GM12878 (cell line): ENCODE measurements at regions not wholly inside any gene's neighbourhood (a gene's known extent, or its start where the extent isn't known, plus 50 kb on each side); places are given as distances from the start of the nearest gene placed in this dataset.

Experiments used
- BACH1 ChIP-seq: fragments of 450-650 bp; IDR thresholded peaks from 2 replicates; pipeline ENCODE4 v1.6.1; 2017; ENCODE audit warnings: mild to moderate bottlenecking, borderline replicate concordance
- CEBPB ChIP-seq, 2 experiments: fragments of 150-350 bp in 1 of 2; IDR thresholded peaks; 2 replicates each; pipeline ENCODE4 v1.6.1; 2012 to 2014; ENCODE audit warnings: low read depth in 2 of 2, low read length in 2 of 2, borderline replicate concordance in 1 of 2, inconsistent platforms in 1 of 2
- CHD1 ChIP-seq: IDR thresholded peaks from 2 replicates; pipeline ENCODE4 v1.6.1; 2012; ENCODE audit warnings: low read depth, low read length, improper control_type of control experiment
- EP300 ChIP-seq, 2 experiments: fragments of 150-350 bp in 1 of 2; IDR thresholded peaks; 2 replicates each; pipeline ENCODE4 v1.6.1; 2011 to 2012; ENCODE audit warnings: low read depth in 2 of 2, low read length in 2 of 2, borderline replicate concordance in 1 of 2, improper control_type of control experiment in 1 of 2, inconsistent platforms in 1 of 2; ENCODE audit not compliant: control insufficient read depth in 1 of 2
- JUND ChIP-seq: IDR thresholded peaks from 2 replicates; pipeline ENCODE4 v1.6.1; 2012; ENCODE audit warnings: low read depth, mild to moderate bottlenecking, low read length, improper control_type of control experiment, moderate library complexity
- NR2C2 ChIP-seq: IDR thresholded peaks from 2 replicates; pipeline ENCODE4 v1.6.1; 2011; ENCODE audit warnings: borderline replicate concordance, low read depth; ENCODE audit not compliant: control insufficient read depth, insufficient read length
- POLR2A ChIP-seq: IDR thresholded peaks from 2 replicates; pipeline ENCODE4 v1.6.1; 2011; ENCODE audit warnings: low read depth, mild to moderate bottlenecking, low read length
- RCOR1 ChIP-seq: conservative IDR thresholded peaks from 2 replicates; pipeline ENCODE4 v1.6.1; 2012; ENCODE audit warnings: low read depth, low read length, improper control_type of control experiment
- SP1 ChIP-seq: IDR thresholded peaks from one replicate; pipeline ENCODE4 v1.6.1; 2011; ENCODE audit warnings: low read depth, low read length
- SRF ChIP-seq, 2 experiments: IDR thresholded peaks; 2 replicates each; pipeline ENCODE4 v1.6.1; 2011; ENCODE audit warnings: low read depth in 2 of 2, low read length in 2 of 2, mild to moderate bottlenecking in 1 of 2, moderate library complexity in 1 of 2
- YBX1 ChIP-seq: fragments of 450-650 bp; IDR thresholded peaks from 2 replicates; pipeline ENCODE4 v1.6.1; 2016; ENCODE audit warnings: antibody characterized with exemption
- YY1 ChIP-seq: IDR thresholded peaks from 2 replicates; pipeline ENCODE4 v1.6.1; 2011; ENCODE audit warnings: low read depth, mild to moderate bottlenecking, low read length
- TF ChIP-seq, protein P1 (sequence below), 3 experiments: IDR thresholded peaks in 2 of 3; conservative IDR thresholded peaks in 1 of 3; 2 replicates each; pipeline ENCODE4 v1.5.1; 2011; ENCODE audit warnings: low read depth in 3 of 3, low read length in 3 of 3, mild to moderate bottlenecking in 3 of 3, control low read depth in 2 of 3, moderate library complexity in 2 of 3, inconsistent platforms in 1 of 3, mixed read lengths in 1 of 3; ENCODE audit not compliant: control insufficient read depth in 2 of 3, insufficient read depth in 1 of 3; ENCODE audit errors: extremely low read depth in 1 of 3

DNA sequence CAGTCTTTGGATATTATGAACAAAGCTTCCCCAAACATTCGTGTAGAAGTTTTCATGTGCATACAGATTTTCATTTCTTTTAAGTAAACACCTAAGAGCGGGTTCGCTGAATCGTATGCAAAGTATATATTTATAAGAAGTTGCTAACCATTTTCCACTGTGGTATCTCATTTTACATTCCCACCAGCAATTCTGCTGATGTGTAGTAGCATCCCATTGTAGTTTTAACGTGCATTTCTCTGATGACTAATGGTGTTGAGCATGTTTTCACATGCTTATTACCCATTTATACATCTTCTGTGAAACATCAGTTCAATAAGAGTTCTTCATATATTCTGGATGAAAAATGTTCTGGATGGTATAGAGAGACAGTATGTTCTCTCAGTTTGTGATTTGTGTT, 97.4 kb downstream of the IYD start:
- TF ChIP-seq POLR2A = no peak
- TF ChIP-seq, protein P1, sequence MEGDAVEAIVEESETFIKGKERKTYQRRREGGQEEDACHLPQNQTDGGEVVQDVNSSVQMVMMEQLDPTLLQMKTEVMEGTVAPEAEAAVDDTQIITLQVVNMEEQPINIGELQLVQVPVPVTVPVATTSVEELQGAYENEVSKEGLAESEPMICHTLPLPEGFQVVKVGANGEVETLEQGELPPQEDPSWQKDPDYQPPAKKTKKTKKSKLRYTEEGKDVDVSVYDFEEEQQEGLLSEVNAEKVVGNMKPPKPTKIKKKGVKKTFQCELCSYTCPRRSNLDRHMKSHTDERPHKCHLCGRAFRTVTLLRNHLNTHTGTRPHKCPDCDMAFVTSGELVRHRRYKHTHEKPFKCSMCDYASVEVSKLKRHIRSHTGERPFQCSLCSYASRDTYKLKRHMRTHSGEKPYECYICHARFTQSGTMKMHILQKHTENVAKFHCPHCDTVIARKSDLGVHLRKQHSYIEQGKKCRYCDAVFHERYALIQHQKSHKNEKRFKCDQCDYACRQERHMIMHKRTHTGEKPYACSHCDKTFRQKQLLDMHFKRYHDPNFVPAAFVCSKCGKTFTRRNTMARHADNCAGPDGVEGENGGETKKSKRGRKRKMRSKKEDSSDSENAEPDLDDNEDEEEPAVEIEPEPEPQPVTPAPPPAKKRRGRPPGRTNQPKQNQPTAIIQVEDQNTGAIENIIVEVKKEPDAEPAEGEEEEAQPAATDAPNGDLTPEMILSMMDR (IDR thresholded peaks at IDR 0.05 in 2 of 3, conservative IDR thresholded peaks at IDR 0.05 in 1 of 3; ENCODE audit: control insufficient read depth in 2 of 3, extremely low read depth in 1 of 3, insufficient read depth in 1 of 3, low read depth in 3 of 3, low read length in 3 of 3) = no peak
- TF ChIP-seq JUND = no peak
- no peak for TF ChIP-seq NR2C2
- no peak for TF ChIP-seq EP300 (IDR thresholded peaks at IDR 0.05; ENCODE audit: borderline replicate concordance in 1 of 2, control insufficient read depth in 1 of 2, low read depth in 2 of 2, low read length in 2 of 2)
- no peak for TF ChIP-seq RCOR1
- TF ChIP-seq CEBPB (IDR thresholded peaks at IDR 0.05; ENCODE audit: borderline replicate concordance in 1 of 2, low read depth in 2 of 2, low read length in 2 of 2) = no peak
- TF ChIP-seq SRF (IDR thresholded peaks at IDR 0.05; ENCODE audit: low read depth in 2 of 2, low read length in 2 of 2) = no peak
- TF ChIP-seq CHD1 = no peak
- no peak for TF ChIP-seq YBX1
- no peak for TF ChIP-seq SP1
- TF ChIP-seq YY1 = no peak
- no peak for TF ChIP-seq BACH1
